Retinal pigment epithelial cell (primary cell): ENCODE measurements at regions not wholly inside any gene's neighbourhood (a gene's known extent, or its start where the extent isn't known, plus 50 kb on each side); places are given as distances from the start of the nearest gene placed in this dataset.

Source experiments
- DNase-seq: peaks from one replicate; pipeline ENCODE4 v3.0.0-alpha.2; 2010; ENCODE audit warnings: low read depth
- H3K4me3 ChIP-seq: 2 replicates; pipeline ENCODE4 v1.5.1; 2011; ENCODE audit warnings: mild to moderate bottlenecking, low read length, control low read depth, moderate library complexity
- CTCF ChIP-seq: conservative IDR thresholded peaks from 2 replicates; pipeline ENCODE4 v1.5.1; 2011; ENCODE audit warnings: low read depth, low read length, control low read depth, inconsistent platforms

DNA sequence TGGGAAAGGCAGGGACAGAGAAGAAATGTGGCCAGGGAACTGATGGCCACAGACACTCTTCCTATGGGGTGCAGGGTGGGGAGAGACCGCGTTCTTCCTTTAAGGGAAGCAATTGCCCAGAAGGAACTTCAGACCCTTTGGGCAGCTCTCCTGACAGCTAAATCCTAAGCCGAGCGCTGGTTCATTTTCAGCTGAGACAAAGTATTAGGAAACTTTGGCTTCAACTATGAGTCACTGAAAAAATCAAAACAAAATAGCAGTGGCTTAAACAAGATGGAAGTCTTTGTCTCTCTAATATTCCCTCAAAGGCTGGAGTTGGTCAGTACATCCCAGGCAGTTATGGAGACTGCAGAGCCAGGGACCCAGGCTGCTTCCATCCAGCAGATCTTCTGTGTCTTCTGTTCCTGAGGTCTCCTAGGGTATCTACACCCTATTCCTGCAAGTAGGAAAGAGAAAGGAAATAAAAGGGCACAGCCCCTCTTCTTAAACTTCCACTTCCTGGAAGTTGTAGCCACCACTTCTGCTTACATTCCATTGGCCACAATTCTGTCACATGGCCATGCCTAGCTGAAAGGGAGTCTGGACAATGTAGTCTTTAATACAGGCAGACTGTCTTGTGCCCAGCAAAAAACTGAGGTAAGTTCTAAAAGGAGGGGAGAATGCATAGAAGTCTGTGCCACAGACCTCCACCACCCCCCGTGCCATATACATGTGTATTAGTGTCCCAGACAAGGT is 163.5 kb downstream of the KATNAL1 start:
- TF ChIP-seq CTCF = no peak
- peak; percentile 39 for DNase-seq
- no peak overlapping the region for H3K4me3 ChIP-seq

GRCh38 chr13:30142486-30143211 is 164.7 kb downstream of the KATNAL1 start:
- TF ChIP-seq CTCF = no peak
- peak; percentile 78 for DNase-seq
- no peak overlapping the region for H3K4me3 ChIP-seq

DNA sequence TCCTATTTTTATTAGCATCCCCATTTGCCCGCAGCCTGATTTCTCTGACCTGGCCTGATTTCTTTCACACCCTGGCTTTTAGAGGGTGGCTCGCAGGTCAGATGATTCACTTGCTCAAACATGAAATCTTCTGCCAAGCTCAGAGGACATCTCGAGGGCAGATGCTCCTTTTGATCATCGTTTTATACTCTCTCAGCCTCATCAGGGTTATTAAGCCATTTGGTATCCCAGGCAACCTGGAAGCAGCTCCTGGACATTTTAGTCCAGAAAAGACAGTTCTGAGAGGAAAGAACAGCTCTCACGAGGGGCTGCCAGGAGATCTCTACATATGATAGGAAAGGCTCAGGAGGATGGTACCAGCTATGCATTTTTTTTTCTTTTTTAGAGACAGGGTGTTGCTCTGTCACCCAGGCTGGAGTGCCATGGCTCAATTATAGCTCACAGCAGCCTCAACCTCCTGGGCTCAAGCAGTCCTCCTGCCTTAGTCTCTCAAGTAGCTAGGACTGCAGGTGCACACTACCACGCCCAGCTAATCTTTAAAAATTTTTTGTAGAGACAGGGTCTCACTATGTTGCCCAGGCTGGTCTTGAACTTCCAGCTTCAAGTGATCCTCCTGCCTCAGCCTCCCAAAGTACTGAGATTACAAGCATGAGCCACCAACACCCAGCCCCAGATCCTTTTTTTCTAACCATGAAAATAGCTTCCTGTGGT is 165.4 kb downstream of the KATNAL1 start:
- no peak overlapping the region for H3K4me3 ChIP-seq
- no peak for DNase-seq
- TF ChIP-seq CTCF = no peak

GRCh38 chr13:30140973-30141372 is 166.4 kb downstream of the KATNAL1 start:
- no peak for TF ChIP-seq CTCF
- no peak overlapping the region for H3K4me3 ChIP-seq
- no peak for DNase-seq

DNA sequence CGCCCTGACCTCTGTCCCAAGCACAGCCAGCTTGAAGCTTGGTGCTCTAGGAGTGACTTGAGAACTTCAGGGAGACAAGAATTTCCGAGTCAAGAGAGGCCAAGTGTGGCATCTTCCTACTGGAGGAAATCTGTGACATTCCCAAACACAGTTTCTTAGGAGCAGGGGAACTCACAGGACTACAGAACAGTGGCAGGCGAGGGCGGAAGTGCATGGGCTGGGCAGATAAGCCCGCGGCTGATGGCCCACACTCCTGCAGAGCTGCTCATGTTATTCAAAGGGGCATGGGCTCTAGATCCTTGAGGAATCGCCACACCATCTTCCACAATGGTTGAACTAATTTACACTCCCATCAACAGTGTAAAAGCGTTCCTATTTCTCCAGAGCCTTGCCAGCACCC is 168.8 kb downstream of the KATNAL1 start:
- no peak for DNase-seq
- H3K4me3 ChIP-seq = no peak overlapping the region
- TF ChIP-seq CTCF = no peak

DNA sequence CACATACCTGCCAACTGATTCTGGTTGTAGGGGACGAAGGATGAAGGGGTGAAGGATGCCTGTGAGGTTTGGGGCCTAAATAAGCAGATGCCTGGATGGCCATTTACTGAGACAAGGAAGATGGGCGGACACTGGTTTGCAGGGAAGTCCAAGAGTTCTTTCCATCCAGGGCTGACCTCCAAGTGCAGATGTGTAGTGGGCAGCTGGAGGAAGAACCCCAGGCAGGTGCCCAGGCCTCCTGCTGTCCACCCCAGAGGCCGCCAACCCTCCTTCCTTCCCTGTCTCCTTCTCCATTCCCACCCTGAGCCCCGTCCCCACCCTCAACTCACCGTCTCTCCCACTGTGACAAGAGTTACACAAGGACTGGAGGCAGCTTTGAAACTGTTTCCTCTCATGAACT is 171.5 kb downstream of the KATNAL1 start:
- no peak for DNase-seq

More for the DNA sequence above, 171.5 kb downstream of the KATNAL1 start:
- no peak overlapping the region for H3K4me3 ChIP-seq
- TF ChIP-seq CTCF = no peak
